HG03196 (cell line): ENCODE measurements at regions not wholly inside any gene's neighbourhood (a gene's known extent, or its start where the extent isn't known, plus 50 kb on each side); places are given as distances from the start of the nearest gene placed in this dataset.
"Not testable (repeated sequence)": the region's sequence is repeated elsewhere in the genome, so short reads cannot be mapped to it uniquely, and the experiment has no call there.

Experiments used
- ATAC-seq: cut with Tn5 transposase; IDR thresholded peaks from one replicate; pipeline ENCODE4 v1.9.1; 2021; ENCODE audit not compliant: unreplicated experiment

- ATAC-seq: no peak
Measured at GRCh38 chr12:85626784-85627171, 209.4 kb downstream of the RASSF9 start.

GRCh38 chr12:85627584-85627983, 208.6 kb downstream of the RASSF9 start:
- no peak for ATAC-seq

- not testable (repeated sequence) for ATAC-seq
Measured at GRCh38 chr12:85628562-85628961, 207.6 kb downstream of the RASSF9 start.

- no peak for ATAC-seq
Measured at GRCh38 chr12:85630851-85631250, 205.4 kb downstream of the RASSF9 start.

- no peak for ATAC-seq
Measured at GRCh38 chr12:85632390-85632789, 203.8 kb downstream of the RASSF9 start.

- ATAC-seq: no peak
Measured at GRCh38 chr12:85633491-85633890, 202.7 kb downstream of the RASSF9 start.

GRCh38 chr12:85639834-85640233, 196.4 kb downstream of the RASSF9 start:
- ATAC-seq: no peak

GRCh38 chr12:85641796-85642195, 194.4 kb downstream of the RASSF9 start:
- no peak for ATAC-seq

- no peak for ATAC-seq
Measured at GRCh38 chr12:85642288-85642687, 193.9 kb downstream of the RASSF9 start.

- ATAC-seq: no peak
Measured at GRCh38 chr12:85642808-85643207, 193.4 kb downstream of the RASSF9 start.

- ATAC-seq: no peak
Measured at GRCh38 chr12:85644508-85644907, 191.7 kb downstream of the RASSF9 start.

GRCh38 chr12:85653731-85654455, 182.3 kb downstream of the RASSF9 start:
- no peak for ATAC-seq

- no peak for ATAC-seq
Measured at GRCh38 chr12:85654456-85654840, 181.8 kb downstream of the RASSF9 start.

GRCh38 chr12:85656561-85656960, 179.6 kb downstream of the RASSF9 start:
- no peak for ATAC-seq

GRCh38 chr12:85657251-85657650, 179.0 kb downstream of the RASSF9 start:
- no peak for ATAC-seq

GRCh38 chr12:85657836-85658630, 178.2 kb downstream of the RASSF9 start:
- no peak for ATAC-seq

GRCh38 chr12:85659754-85660530, 176.3 kb downstream of the RASSF9 start:
- no peak for ATAC-seq

GRCh38 chr12:85661461-85662206, 174.6 kb downstream of the RASSF9 start:
- ATAC-seq: no peak

GRCh38 chr12:85662207-85662602, 174.0 kb downstream of the RASSF9 start:
- no peak for ATAC-seq

- no peak for ATAC-seq
Measured at GRCh38 chr12:85663631-85664030, 172.6 kb downstream of the RASSF9 start.

GRCh38 chr12:85664429-85664828, 171.8 kb downstream of the RASSF9 start:
- no peak for ATAC-seq
